Stimulated activated memory B cell treated with anti-CD40 and anti-IgM and Interleukin-4, amounts not matched to agents 10 μg/mL and 1 μg/mL and 100 μg/mL, for 72 hours (primary cell): ENCODE measurements at regions not wholly inside any gene's neighbourhood (a gene's known extent, or its start where the extent isn't known, plus 50 kb on each side); places are given as distances from the start of the nearest gene placed in this dataset.
"Not testable (repeated sequence)": the region's sequence is repeated elsewhere in the genome, so short reads cannot be mapped to it uniquely, and the experiment has no call there.

Experiments used
- ATAC-seq: fragments of 150-1000 bp; cut with Tn5 transposase; 2 replicates; pipeline ENCODE4 v1.10.0; 2021
- H3K27ac Mint-ChIP-seq: one replicate; pipeline ENCODE4 v1.8.0; 2022; ENCODE audit warnings: mild to moderate bottlenecking, mixed read lengths
- H3K27me3 Mint-ChIP-seq: one replicate; pipeline ENCODE4 v1.8.0; 2022; ENCODE audit warnings: mixed read lengths
- H3K36me3 Mint-ChIP-seq: one replicate; pipeline ENCODE4 v1.8.0; 2022; ENCODE audit warnings: mixed read lengths
- H3K4me1 Mint-ChIP-seq: one replicate; pipeline ENCODE4 v1.8.0; 2022; ENCODE audit warnings: mixed read lengths
- H3K4me3 Mint-ChIP-seq: one replicate; pipeline ENCODE4 v1.8.0; 2022; ENCODE audit warnings: mild to moderate bottlenecking, moderate library complexity, mixed read lengths
- H3K9me3 Mint-ChIP-seq: one replicate; pipeline ENCODE4 v1.8.0; 2022; ENCODE audit warnings: mixed read lengths

- no peaks in the 10 kb centered on the region for H3K9me3 Mint-ChIP-seq
- no peak for ATAC-seq
- no peak overlapping the region for H3K27ac Mint-ChIP-seq
Observed at GRCh38 chr4:177251237-177251636, 58.4 kb upstream of the NEIL3 start.

GRCh38 chr4:177255359-177255758, 54.3 kb upstream of the NEIL3 start:
- no peaks in the 10 kb centered on the region for H3K36me3 Mint-ChIP-seq
- peaks cover 9% of the 10 kb centered on the region for H3K27me3 Mint-ChIP-seq
- H3K27ac Mint-ChIP-seq, result no peak overlapping the region
- H3K9me3 Mint-ChIP-seq, result no peaks in the 10 kb centered on the region
- no peak overlapping the region for H3K4me3 Mint-ChIP-seq
- no peak for ATAC-seq
- peaks cover under 1% of the 10 kb centered on the region for H3K4me1 Mint-ChIP-seq

More at GRCh38 chr4:177251237-177251636, 58.4 kb upstream of the NEIL3 start:
- no peak overlapping the region for H3K4me3 Mint-ChIP-seq
- peaks cover 16% of the 10 kb centered on the region for H3K27me3 Mint-ChIP-seq
- peaks cover 6% of the 10 kb centered on the region for H3K4me1 Mint-ChIP-seq
- H3K36me3 Mint-ChIP-seq, result no peaks in the 10 kb centered on the region

- no peak overlapping the region for H3K27ac Mint-ChIP-seq
- no peak overlapping the region for H3K4me3 Mint-ChIP-seq
- H3K36me3 Mint-ChIP-seq, result no peaks in the 10 kb centered on the region
- H3K27me3 Mint-ChIP-seq, result peaks cover 10% of the 10 kb centered on the region
- H3K9me3 Mint-ChIP-seq, result no peaks in the 10 kb centered on the region
- H3K4me1 Mint-ChIP-seq, result no peaks in the 10 kb centered on the region
- ATAC-seq, result no peak
Observed at GRCh38 chr4:177256950-177257349, 52.7 kb upstream of the NEIL3 start.

DNA sequence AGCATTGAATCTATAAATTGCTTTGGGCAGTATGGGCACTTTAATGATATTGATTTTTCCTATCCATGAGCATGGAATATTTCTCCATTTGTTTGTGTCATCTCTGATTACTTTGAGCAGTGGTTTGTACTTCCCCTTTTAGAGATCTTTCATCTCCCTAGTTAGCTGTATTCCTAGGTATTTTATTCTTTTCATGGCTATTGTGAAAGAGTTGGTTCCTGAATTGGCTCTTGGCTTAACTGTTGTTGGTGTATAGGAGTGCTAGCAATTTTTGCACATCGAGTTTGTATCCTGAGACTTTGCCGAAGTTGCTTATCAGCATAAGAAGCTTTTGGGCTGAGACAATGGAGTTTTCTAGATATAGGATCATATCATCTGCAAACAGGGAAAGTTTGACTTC, 50.2 kb upstream of the NEIL3 start:
- H3K9me3 Mint-ChIP-seq, H3K4me3 Mint-ChIP-seq, H3K27ac Mint-ChIP-seq, H3K36me3 Mint-ChIP-seq, H3K4me1 Mint-ChIP-seq, ATAC-seq: not testable (repeated sequence)
- H3K27me3 Mint-ChIP-seq, result peaks cover 10% of the 10 kb centered on the region
